ENCODE measurements at regions not wholly inside any gene's neighbourhood (a gene's known extent, or its start where the extent isn't known, plus 50 kb on each side); places are given as distances from the start of the nearest gene placed in this dataset.

- in situ Hi-C loops (cut with MboI; ENCODE audit: low pct_unique_long_range_greater_than_20kb, low sequenced_read_pairs, unreplicated experiment): no loop called here
- no peak for TF ChIP-seq CTCF (IDR thresholded peaks at IDR 0.05; ENCODE audit: extremely low read depth, insufficient read depth, missing control alignments)
- DNase-seq (ENCODE audit: low spot score): no peak
Observed at GRCh38 chr15:79212589-79213157, 69.8 kb upstream of the ANKRD34C start.

GRCh38 chr15:79211481-79211880 is 71.0 kb upstream of the ANKRD34C start:
- no peak for DNase-seq (ENCODE audit: low spot score)
- in situ Hi-C loops (cut with MboI; ENCODE audit: low pct_unique_long_range_greater_than_20kb, low sequenced_read_pairs, unreplicated experiment): no loop called here
- no peak for TF ChIP-seq CTCF (IDR thresholded peaks at IDR 0.05; ENCODE audit: extremely low read depth, insufficient read depth, missing control alignments)

- in situ Hi-C loops (cut with MboI; ENCODE audit: low pct_unique_long_range_greater_than_20kb, low sequenced_read_pairs, unreplicated experiment): no loop called here
- no peak for DNase-seq (ENCODE audit: low spot score)
- peak; percentile 13 for TF ChIP-seq CTCF (IDR thresholded peaks at IDR 0.05; ENCODE audit: extremely low read depth, insufficient read depth, missing control alignments)
Observed at GRCh38 chr15:79209690-79210089, 72.8 kb upstream of the ANKRD34C start.

- no peak for DNase-seq (ENCODE audit: low spot score)
- in situ Hi-C loops (cut with MboI; ENCODE audit: low pct_unique_long_range_greater_than_20kb, low sequenced_read_pairs, unreplicated experiment): no loop called here
- TF ChIP-seq CTCF (IDR thresholded peaks at IDR 0.05; ENCODE audit: extremely low read depth, insufficient read depth, missing control alignments): no peak
Observed at GRCh38 chr15:79209116-79209515, 73.4 kb upstream of the ANKRD34C start.

GRCh38 chr15:79208179-79208578 is 74.3 kb upstream of the ANKRD34C start:
- no peak for DNase-seq (ENCODE audit: low spot score)
- no peak for TF ChIP-seq CTCF (IDR thresholded peaks at IDR 0.05; ENCODE audit: extremely low read depth, insufficient read depth, missing control alignments)
- in situ Hi-C loops (cut with MboI; ENCODE audit: low pct_unique_long_range_greater_than_20kb, low sequenced_read_pairs, unreplicated experiment): no loop called here

- DNase-seq (ENCODE audit: low spot score): no peak
- TF ChIP-seq CTCF (IDR thresholded peaks at IDR 0.05; ENCODE audit: extremely low read depth, insufficient read depth, missing control alignments): no peak
- in situ Hi-C loops (cut with MboI; ENCODE audit: low pct_unique_long_range_greater_than_20kb, low sequenced_read_pairs, unreplicated experiment): no loop called here
Observed at GRCh38 chr15:79206940-79207339, 75.6 kb upstream of the ANKRD34C start.
